Mesothelial cell of epicardium (in vitro differentiated cells): ENCODE measurements at regions not wholly inside any gene's neighbourhood (a gene's known extent, or its start where the extent isn't known, plus 50 kb on each side); places are given as distances from the start of the nearest gene placed in this dataset.

Experiments
- DNase-seq, 2 experiments: peaks; one replicate each; pipeline ENCODE4 v3.0.0; 2021; ENCODE audit warnings: low spot score in 2 of 2; ENCODE audit not compliant: unreplicated experiment in 2 of 2
- H3K27ac Mint-ChIP-seq: 2 replicates; pipeline ENCODE4 v1.8.0; 2021; ENCODE audit warnings: mixed read lengths
- H3K27me3 Mint-ChIP-seq: 2 replicates; pipeline ENCODE4 v1.8.0; 2021; ENCODE audit warnings: low read depth, mixed read lengths
- H3K36me3 Mint-ChIP-seq: 2 replicates; pipeline ENCODE4 v1.8.0; 2021; ENCODE audit warnings: mixed read lengths
- H3K4me1 Mint-ChIP-seq: 2 replicates; pipeline ENCODE4 v1.8.0; 2021; ENCODE audit warnings: mixed read lengths
- H3K4me3 Mint-ChIP-seq: 2 replicates; pipeline ENCODE4 v1.8.0; 2021; ENCODE audit warnings: mild to moderate bottlenecking, moderate library complexity, mixed read lengths
- H3K9me3 Mint-ChIP-seq: 2 replicates; pipeline ENCODE4 v1.8.0; 2021; ENCODE audit warnings: mixed read lengths
- CTCF ChIP-seq: fragments of 200-600 bp; sonication (generic); IDR thresholded peaks from one replicate; pipeline ENCODE4 v1.5.0; 2021; ENCODE audit warnings: antibody characterized with exemption; ENCODE audit not compliant: unreplicated experiment

- no peak for DNase-seq
- Mint-ChIP-seq H3K9me3 (peaks cover 11% of the 10 kb centered on the region), H3K4me1 (peaks cover 3% of the 10 kb centered on the region), H3K36me3 (no peaks in the 10 kb centered on the region), H3K4me3 (no peak overlapping the region), H3K27ac (no peak overlapping the region), H3K27me3 (no peaks in the 10 kb centered on the region)
- no peak for TF ChIP-seq CTCF
Measured at GRCh38 chr1:59122527-59122926, 174.4 kb upstream of the FGGY start.

- H3K9me3 Mint-ChIP-seq: peaks cover 11% of the 10 kb centered on the region
- no peak overlapping the region for H3K4me3 Mint-ChIP-seq
- H3K4me1 Mint-ChIP-seq: peaks cover 3% of the 10 kb centered on the region
- no peaks in the 10 kb centered on the region for H3K36me3 Mint-ChIP-seq
- H3K27me3 Mint-ChIP-seq: no peaks in the 10 kb centered on the region
- H3K27ac Mint-ChIP-seq: no peak overlapping the region
- DNase-seq: no peak
- no peak for TF ChIP-seq CTCF
Measured at GRCh38 chr1:59123081-59123681, 173.7 kb upstream of the FGGY start.

- H3K27me3 Mint-ChIP-seq: no peaks in the 10 kb centered on the region
- no peaks in the 10 kb centered on the region for H3K36me3 Mint-ChIP-seq
- no peak overlapping the region for H3K4me3 Mint-ChIP-seq
- TF ChIP-seq CTCF: no peak
- no peak overlapping the region for H3K27ac Mint-ChIP-seq
- H3K9me3 Mint-ChIP-seq: peaks cover 11% of the 10 kb centered on the region
- no peak for DNase-seq
- peaks cover 12% of the 10 kb centered on the region for H3K4me1 Mint-ChIP-seq
Measured at GRCh38 chr1:59124166-59124565, 172.7 kb upstream of the FGGY start.

- H3K9me3 Mint-ChIP-seq: peaks cover 16% of the 10 kb centered on the region
- no peaks in the 10 kb centered on the region for H3K36me3 Mint-ChIP-seq
- H3K27me3 Mint-ChIP-seq: no peaks in the 10 kb centered on the region
- DNase-seq: no peak
- TF ChIP-seq CTCF: no peak
- H3K4me1 Mint-ChIP-seq: peaks cover 13% of the 10 kb centered on the region
- no peak overlapping the region for H3K27ac Mint-ChIP-seq
- no peak overlapping the region for H3K4me3 Mint-ChIP-seq
Measured at GRCh38 chr1:59125154-59125553, 171.7 kb upstream of the FGGY start.

GRCh38 chr1:59125676-59126320 is 171.1 kb upstream of the FGGY start:
- no peaks in the 10 kb centered on the region for H3K36me3 Mint-ChIP-seq
- TF ChIP-seq CTCF: no peak
- peaks cover 13% of the 10 kb centered on the region for H3K4me1 Mint-ChIP-seq
- DNase-seq: no peak
- H3K9me3 Mint-ChIP-seq: peaks cover 16% of the 10 kb centered on the region
- no peak overlapping the region for H3K27ac Mint-ChIP-seq
- no peak overlapping the region for H3K4me3 Mint-ChIP-seq
- H3K27me3 Mint-ChIP-seq: no peaks in the 10 kb centered on the region

- DNase-seq: no peak
- Mint-ChIP-seq H3K4me1 (peaks cover 13% of the 10 kb centered on the region), H3K9me3 (peaks cover 16% of the 10 kb centered on the region), H3K27ac (no peak overlapping the region), H3K36me3 (no peaks in the 10 kb centered on the region), H3K4me3 (no peak overlapping the region), H3K27me3 (no peaks in the 10 kb centered on the region)
- no peak for TF ChIP-seq CTCF
Measured at GRCh38 chr1:59126366-59126765, 170.5 kb upstream of the FGGY start.
